ENCODE measurements at regions not wholly inside any gene's neighbourhood (a gene's known extent, or its start where the extent isn't known, plus 50 kb on each side); places are given as distances from the start of the nearest gene placed in this dataset.
"Not testable (repeated sequence)": the region's sequence is repeated elsewhere in the genome, so short reads cannot be mapped to it uniquely, and the experiment has no call there.

GRCh38 chr4:158958489-158959270 lies 144.2 kb upstream of the RAPGEF2 start:
- DNase-seq (ENCODE audit: low read depth), result no peak

GRCh38 chr4:158962393-158962792 lies 140.5 kb upstream of the RAPGEF2 start:
- no peak for DNase-seq (ENCODE audit: low read depth)

DNA sequence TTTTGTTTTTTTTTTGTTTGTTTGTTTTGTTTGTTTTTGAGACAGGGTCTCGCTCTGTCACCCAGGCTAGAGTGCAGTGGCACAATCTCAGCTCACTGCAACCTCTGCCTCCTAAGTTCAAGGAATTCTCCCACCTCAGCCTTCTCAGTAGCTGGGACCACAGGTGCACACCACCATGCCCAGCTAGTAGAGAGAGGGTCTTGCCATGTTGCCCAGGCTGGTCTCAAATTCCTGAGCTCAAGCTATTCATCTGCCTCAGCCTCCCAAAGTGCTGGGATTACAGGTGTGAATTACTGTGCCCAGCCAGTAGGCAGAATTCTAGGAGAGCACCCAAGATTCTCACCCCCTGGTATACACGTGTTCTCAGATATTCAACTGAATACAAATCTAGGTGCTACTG lies 139.6 kb upstream of the RAPGEF2 start:
- DNase-seq (ENCODE audit: low read depth), result not testable (repeated sequence)

DNA sequence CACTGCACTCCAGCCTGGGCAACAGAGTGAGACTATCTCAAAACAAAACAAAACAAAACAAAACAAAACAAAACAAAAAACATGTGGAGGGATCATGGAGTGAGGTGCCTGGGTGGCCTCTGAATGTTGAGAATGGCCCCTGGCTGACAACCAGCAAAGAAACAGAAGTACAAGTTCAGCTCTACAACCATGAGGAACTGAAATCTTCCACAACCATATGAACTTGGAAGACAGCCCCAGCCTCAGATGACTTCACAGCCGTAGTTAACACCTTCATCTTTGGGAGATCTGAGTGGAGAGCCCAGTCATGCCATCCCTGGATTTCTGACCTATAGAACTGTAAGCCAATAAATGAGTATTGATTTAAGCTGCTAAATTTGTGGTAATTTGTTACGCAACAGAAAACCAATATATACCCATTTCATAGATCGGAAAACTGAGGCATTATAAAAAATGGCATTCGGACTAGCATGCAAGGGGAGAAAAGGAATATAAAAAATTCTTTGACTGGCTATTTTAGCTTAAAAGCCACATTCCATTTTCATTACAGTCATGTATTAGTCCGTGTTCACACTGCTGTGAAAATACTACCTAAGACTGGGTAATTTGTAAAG lies 138.7 kb upstream of the RAPGEF2 start:
- no peak for DNase-seq (ENCODE audit: low read depth)

- no peak for DNase-seq (ENCODE audit: low read depth)
These were observed 138.2 kb upstream of the RAPGEF2 start for GRCh38 chr4:158964728-158965124.

DNA sequence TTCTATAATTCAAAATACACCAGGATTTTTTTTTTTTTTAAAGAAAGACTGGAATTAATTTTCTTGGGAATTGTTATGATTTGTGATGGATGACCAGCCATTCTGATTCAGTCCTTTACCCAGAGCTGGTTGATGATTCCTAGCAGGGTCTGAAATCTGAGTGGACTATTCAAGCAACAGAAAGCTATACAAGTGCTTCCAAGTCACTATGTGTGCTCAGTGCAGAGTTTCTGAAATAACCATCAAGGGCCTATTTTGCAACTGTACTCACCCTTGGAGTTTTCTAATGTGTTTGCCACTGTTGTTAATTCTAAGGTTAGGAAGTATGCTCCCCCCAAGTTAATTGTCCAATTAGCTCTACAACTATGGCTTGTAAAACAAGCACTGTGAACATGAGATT lies 137.7 kb upstream of the RAPGEF2 start:
- DNase-seq (ENCODE audit: low read depth), result no peak

- DNase-seq (ENCODE audit: low read depth), result no peak
These were observed 136.8 kb upstream of the RAPGEF2 start for GRCh38 chr4:158966091-158966490.

GRCh38 chr4:158968961-158969360 lies 133.9 kb upstream of the RAPGEF2 start:
- no peak for DNase-seq (ENCODE audit: low read depth)

DNA sequence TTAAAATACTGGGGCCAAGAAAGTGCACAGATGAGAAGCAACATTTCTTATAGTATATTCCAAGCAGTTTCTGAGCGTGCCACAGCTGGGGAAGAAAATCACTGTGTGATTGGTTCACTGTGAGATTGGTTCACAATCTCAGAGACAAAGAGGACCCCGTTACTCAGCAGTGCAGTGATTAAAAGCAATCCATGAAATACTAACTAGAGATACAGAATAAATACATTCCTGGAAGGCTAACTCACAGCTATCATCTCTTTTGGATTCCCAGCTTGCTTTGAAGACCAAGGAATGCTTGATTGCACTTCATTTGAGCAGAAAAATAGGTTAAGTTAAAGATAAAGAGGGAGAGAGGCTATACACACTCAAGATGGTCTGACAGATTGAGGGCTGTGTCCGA lies 132.1 kb upstream of the RAPGEF2 start:
- no peak for DNase-seq (ENCODE audit: low read depth)

DNA sequence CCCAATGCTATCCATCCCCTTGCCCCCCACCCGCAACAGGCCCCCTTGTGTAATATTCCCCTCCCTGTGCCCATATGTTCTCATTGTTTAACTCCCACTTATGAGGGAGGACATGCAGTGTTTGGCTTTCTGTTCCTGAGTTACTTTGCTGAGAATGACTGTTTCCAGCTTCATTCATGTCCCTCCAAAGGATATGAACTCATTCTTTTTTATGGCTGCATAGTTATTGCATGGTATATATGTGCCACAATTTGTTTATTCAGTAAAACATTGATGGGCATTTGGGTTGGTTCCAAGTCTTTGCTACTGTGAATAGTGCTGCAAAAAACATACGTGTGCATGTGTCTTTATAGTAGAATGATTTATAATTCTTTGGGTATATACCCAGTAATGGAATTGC lies 128.4 kb upstream of the RAPGEF2 start:
- DNase-seq (ENCODE audit: low read depth), result not testable (repeated sequence)

- not testable (repeated sequence) for DNase-seq (ENCODE audit: low read depth)
These were observed 122.2 kb upstream of the RAPGEF2 start for GRCh38 chr4:158980711-158981110.

DNA sequence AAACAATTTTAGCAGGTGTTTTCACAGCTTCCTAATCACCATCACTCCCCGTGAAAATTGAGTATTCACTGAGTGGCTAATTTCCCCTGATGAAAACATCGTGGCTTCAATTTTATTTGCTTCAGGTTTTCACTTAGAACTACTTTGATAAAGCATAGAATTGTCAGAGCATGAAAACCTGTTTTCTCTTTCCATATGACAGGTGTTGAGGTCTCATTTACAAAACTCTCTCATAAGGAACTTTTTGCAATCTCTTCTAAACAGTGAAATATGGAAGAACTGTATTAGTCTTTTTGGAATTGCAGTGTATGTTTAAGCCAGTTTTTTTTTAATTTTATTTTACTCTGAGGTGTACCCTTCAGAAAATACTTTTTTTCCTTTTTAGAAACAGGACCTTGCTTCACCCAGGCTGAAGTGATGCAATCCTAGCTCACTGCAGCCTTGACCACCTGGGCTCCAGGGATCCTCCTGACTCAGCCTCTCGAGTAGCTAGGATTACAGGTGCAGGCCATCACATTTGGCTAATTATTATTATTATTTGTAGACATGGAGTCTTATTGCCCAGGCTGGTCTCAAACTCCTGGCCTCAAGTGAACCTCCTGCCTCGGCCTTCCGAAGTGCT lies 111.2 kb upstream of the RAPGEF2 start:
- DNase-seq (ENCODE audit: low read depth), result no peak

- DNase-seq (ENCODE audit: low read depth), result no peak
These were observed 109.0 kb upstream of the RAPGEF2 start for GRCh38 chr4:158993891-158994290.

DNA sequence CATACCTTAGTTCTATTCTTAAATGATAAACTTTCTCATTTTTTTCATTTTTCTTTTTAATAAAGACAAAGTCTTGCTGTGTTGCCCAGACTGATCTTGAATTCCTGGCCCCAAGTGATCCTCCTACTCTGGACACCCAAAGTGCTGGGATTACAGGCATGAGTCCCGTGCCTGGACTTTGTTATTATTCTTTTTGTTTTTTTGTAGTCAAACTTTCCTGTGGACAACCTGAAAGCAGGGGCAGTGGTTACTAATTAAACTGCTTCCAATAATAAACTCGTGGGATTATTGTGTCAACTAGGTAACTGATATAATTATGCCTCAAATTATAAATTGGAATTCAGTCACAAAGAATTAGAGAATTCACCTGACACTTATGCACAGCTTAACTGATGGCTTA lies 107.8 kb upstream of the RAPGEF2 start:
- no peak for DNase-seq (ENCODE audit: low read depth)

DNA sequence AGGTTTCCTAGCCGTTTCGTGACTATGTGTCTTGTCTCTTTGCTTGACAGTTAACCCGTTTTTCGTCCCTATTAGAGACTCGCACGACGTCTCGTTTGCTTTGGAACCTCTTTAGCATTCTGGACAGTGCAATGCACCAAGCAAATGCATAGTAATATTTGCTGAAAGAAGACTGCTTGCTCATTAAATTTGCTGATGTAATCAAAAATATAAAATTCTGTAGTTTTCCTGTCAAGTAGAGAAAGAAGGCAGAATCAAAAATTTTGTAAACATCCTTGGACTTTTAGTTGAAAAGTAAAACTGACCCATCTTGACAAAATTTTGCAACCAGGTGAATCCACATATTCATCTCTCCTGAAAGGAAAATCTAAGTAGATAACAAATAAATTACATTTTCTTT lies 106.9 kb upstream of the RAPGEF2 start:
- DNase-seq (ENCODE audit: low read depth), result no peak

- peak; percentile 91 for DNase-seq (ENCODE audit: low read depth)
These were observed 106.2 kb upstream of the RAPGEF2 start for GRCh38 chr4:158996669-158997074.

DNA sequence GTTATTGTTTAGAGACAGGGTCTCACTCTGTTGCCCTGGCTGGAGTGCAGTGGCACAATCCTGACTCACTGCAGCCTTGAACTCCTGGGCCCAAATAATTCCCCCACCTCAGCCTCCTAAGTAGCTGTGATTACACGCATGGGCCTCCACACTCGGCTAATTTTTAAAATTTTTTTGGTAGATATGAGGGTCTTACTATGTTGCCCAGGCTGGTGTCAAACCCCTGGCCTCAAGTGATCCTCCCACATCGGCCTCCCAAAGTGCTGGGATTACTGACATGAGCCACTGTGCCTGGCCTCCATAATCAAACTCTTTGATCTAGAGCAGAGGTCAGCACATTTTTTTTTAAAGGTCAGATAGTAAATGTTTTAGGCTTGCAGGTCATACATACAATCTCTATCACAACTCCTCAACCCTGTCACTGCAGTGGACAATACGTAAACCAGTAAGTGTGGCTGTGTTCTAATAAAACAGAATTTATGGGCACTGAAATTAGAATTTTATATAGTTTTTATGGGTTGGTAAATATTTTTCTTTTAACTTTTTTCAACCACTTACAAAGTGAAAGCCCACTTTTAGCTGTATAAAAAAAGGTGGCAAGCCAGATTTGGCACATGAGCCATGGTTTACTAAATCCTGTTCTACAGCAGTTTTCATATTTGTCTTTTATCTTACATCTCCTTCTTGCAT lies 105.1 kb upstream of the RAPGEF2 start:
- no peak for DNase-seq (ENCODE audit: low read depth)

- DNase-seq (ENCODE audit: low read depth), result no peak
These were observed 104.3 kb upstream of the RAPGEF2 start for GRCh38 chr4:158998624-158999023.

- no peak for DNase-seq (ENCODE audit: low read depth)
These were observed 103.7 kb upstream of the RAPGEF2 start for GRCh38 chr4:158999166-158999682.

GRCh38 chr4:158999849-159000248 lies 103.0 kb upstream of the RAPGEF2 start:
- no peak for DNase-seq (ENCODE audit: low read depth)

- no peak for DNase-seq (ENCODE audit: low read depth)
These were observed 99.9 kb upstream of the RAPGEF2 start for GRCh38 chr4:159002950-159003349.

DNA sequence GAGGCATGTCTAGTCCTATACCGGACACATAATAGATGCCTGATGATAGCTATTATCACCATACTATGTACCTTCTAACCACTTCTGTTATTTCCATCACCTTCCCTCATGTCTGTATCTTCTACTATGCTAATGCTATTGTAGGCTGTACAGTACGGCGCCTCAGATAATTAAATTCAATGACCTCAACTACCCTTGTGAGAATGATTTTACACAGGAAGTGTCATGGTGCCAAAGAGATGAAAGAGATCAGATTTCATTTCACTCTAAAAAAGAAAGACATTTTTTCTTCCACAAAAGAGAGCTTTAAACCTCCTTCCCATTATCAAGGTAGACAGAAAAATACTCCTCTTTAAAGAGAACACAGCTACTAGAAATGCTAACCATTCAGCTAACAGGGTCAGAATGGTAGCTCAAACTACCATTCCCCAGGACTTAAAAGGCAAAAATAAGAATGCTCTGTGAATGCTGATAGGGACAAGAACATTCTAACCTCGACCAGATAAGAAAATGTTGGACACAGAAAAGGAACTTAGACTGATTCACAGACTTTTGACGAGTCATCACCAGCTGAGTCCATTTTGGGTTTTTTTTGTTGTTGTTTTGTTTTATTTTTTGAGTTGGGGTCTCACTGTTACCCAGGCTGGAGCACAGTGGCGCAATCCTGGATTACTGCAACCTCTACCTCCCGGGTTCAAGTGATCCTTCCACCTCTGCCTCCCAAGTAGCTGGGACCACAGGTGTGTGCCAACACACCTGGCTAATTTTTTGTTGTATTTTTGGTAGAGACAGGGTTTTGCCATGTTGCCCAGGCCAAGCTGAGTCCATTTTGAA lies 99.2 kb upstream of the RAPGEF2 start:
- no peak for DNase-seq (ENCODE audit: low read depth)
